NCI-H748 (cell line): ENCODE measurements at regions not wholly inside any gene's neighbourhood (a gene's known extent, or its start where the extent isn't known, plus 50 kb on each side); places are given as distances from the start of the nearest gene placed in this dataset.
"Not testable (repeated sequence)": the region's sequence is repeated elsewhere in the genome, so short reads cannot be mapped to it uniquely, and the experiment has no call there.

Experiments used
- DNase-seq: peaks from one replicate; lab custom pipeline; 2025; ENCODE audit not compliant: unreplicated experiment; lab: John Stamatoyannopoulos, UW

- no peak for DNase-seq
These were observed 59.2 kb downstream of the IL12A start for GRCh38 chr3:160047876-160048275.

- DNase-seq, result no peak
These were observed 60.4 kb downstream of the IL12A start for GRCh38 chr3:160049038-160049437.

GRCh38 chr3:160049565-160049964 lies 60.9 kb downstream of the IL12A start:
- DNase-seq, result no peak

GRCh38 chr3:160049988-160050387 lies 61.4 kb downstream of the IL12A start:
- no peak for DNase-seq

GRCh38 chr3:160052385-160053047 lies 63.9 kb downstream of the IL12A start:
- no peak for DNase-seq

GRCh38 chr3:160053048-160053391 lies 64.4 kb downstream of the IL12A start:
- no peak for DNase-seq

- not testable (repeated sequence) for DNase-seq
These were observed 66.2 kb downstream of the IL12A start for GRCh38 chr3:160054862-160055261.

GRCh38 chr3:160055659-160056058 lies 67.0 kb downstream of the IL12A start:
- DNase-seq, result no peak

- no peak for DNase-seq
These were observed 68.7 kb downstream of the IL12A start for GRCh38 chr3:160057331-160057730.

- no peak for DNase-seq
These were observed 71.9 kb downstream of the IL12A start for GRCh38 chr3:160060409-160061027.

GRCh38 chr3:160061525-160061924 lies 72.9 kb downstream of the IL12A start:
- DNase-seq, result no peak

GRCh38 chr3:160065282-160065681 lies 76.6 kb downstream of the IL12A start:
- DNase-seq, result no peak

- DNase-seq, result no peak
These were observed 77.2 kb downstream of the IL12A start for GRCh38 chr3:160065786-160066185.

- no peak for DNase-seq
These were observed 81.4 kb downstream of the IL12A start for GRCh38 chr3:160069986-160070385.

- no peak for DNase-seq
These were observed 87.9 kb downstream of the IL12A start for GRCh38 chr3:160076519-160076918.

- DNase-seq, result no peak
These were observed 89.9 kb downstream of the IL12A start for GRCh38 chr3:160078533-160078932.

- DNase-seq, result no peak
These were observed 93.4 kb downstream of the IL12A start for GRCh38 chr3:160081958-160082533.

- DNase-seq, result no peak
These were observed 96.4 kb downstream of the IL12A start for GRCh38 chr3:160084998-160085397.

GRCh38 chr3:160088492-160089137 lies 100.0 kb downstream of the IL12A start:
- DNase-seq, result no peak

GRCh38 chr3:160090653-160091052 lies 102.0 kb downstream of the IL12A start:
- no peak for DNase-seq

- no peak for DNase-seq
These were observed 102.8 kb downstream of the IL12A start for GRCh38 chr3:160091441-160091840.

GRCh38 chr3:160092760-160093159 lies 104.1 kb downstream of the IL12A start:
- DNase-seq, result no peak
